DND-41 (cell line): ENCODE measurements at regions not wholly inside any gene's neighbourhood (a gene's known extent, or its start where the extent isn't known, plus 50 kb on each side); places are given as distances from the start of the nearest gene placed in this dataset.

Experiments
- ATAC-seq: fragments of 200-7000 bp; cut with Tn5 transposase; 3 replicates; pipeline ENCODE4 v1.9.1; 2021; ENCODE audit warnings: low read depth; ENCODE audit not compliant: insufficient read depth
- DNase-seq: peaks from one replicate; pipeline ENCODE4 v3.0.0-alpha.2; 2020
- H2AFZ ChIP-seq: 2 replicates; pipeline ENCODE4 v1.6.0; 2012; ENCODE audit warnings: low read depth, low read length
- H3K27ac ChIP-seq: 2 replicates; pipeline ENCODE4 v1.5.1; 2012; ENCODE audit warnings: low read length, inconsistent platforms
- H3K27me3 ChIP-seq: fragments of 200-600 bp; sonication (generic); 2 replicates; pipeline ENCODE4 v1.6.0; 2012; ENCODE audit warnings: low read length, mild to moderate bottlenecking, inconsistent platforms; ENCODE audit not compliant: insufficient read depth, poor library complexity
- H3K36me3 ChIP-seq: 2 replicates; pipeline ENCODE4 v1.5.1; 2012; ENCODE audit warnings: low read length, inconsistent platforms; ENCODE audit not compliant: insufficient read depth
- H3K4me1 ChIP-seq: 2 replicates; pipeline ENCODE4 v1.5.1; 2012; ENCODE audit warnings: mild to moderate bottlenecking, low read length; ENCODE audit not compliant: insufficient read depth
- H3K4me2 ChIP-seq: 2 replicates; pipeline ENCODE4 v1.6.0; 2012; ENCODE audit warnings: mild to moderate bottlenecking, moderate library complexity, low read length, inconsistent platforms; ENCODE audit not compliant: insufficient read depth
- H3K4me3 ChIP-seq, 2 experiments: fragments of 200-600 bp in 1 of 2; shearing (Covaris generic) in 1 of 2; 2 replicates each; pipeline ENCODE4 v1.5.1; 2012 to 2016; ENCODE audit warnings: inconsistent platforms in 2 of 2, low read length in 2 of 2, mild to moderate bottlenecking in 2 of 2, low read depth in 1 of 2, moderate library complexity in 1 of 2
- H3K79me2 ChIP-seq: 2 replicates; pipeline ENCODE4 v1.6.0; 2012; ENCODE audit warnings: low read length, inconsistent platforms; ENCODE audit not compliant: insufficient read depth
- H3K9ac ChIP-seq: 2 replicates; pipeline ENCODE4 v1.6.0; 2012; ENCODE audit warnings: low read depth, mild to moderate bottlenecking, inconsistent platforms, low read length, moderate library complexity
- H3K9me3 ChIP-seq: 2 replicates; pipeline ENCODE4 v1.5.1; 2012; ENCODE audit warnings: low read length, moderate library complexity, mild to moderate bottlenecking, inconsistent platforms; ENCODE audit not compliant: insufficient read depth, severe bottlenecking
- H4K20me1 ChIP-seq: 2 replicates; pipeline ENCODE4 v1.6.0; 2012; ENCODE audit warnings: low read length; ENCODE audit not compliant: insufficient read depth
- EZH2 ChIP-seq: IDR thresholded peaks from 3 replicates; pipeline ENCODE4 v1.6.1; 2012; ENCODE audit warnings: borderline replicate concordance, low read depth, mild to moderate bottlenecking, moderate library complexity, low read length, inconsistent platforms; ENCODE audit not compliant: severe bottlenecking
- TF ChIP-seq, protein P1 (sequence below): IDR thresholded peaks from 2 replicates; pipeline ENCODE4 v1.5.1; 2012; ENCODE audit warnings: borderline replicate concordance, low read length, moderate library complexity, mild to moderate bottlenecking; ENCODE audit not compliant: poor library complexity, severe bottlenecking; ENCODE audit errors: extremely low read depth

DNA sequence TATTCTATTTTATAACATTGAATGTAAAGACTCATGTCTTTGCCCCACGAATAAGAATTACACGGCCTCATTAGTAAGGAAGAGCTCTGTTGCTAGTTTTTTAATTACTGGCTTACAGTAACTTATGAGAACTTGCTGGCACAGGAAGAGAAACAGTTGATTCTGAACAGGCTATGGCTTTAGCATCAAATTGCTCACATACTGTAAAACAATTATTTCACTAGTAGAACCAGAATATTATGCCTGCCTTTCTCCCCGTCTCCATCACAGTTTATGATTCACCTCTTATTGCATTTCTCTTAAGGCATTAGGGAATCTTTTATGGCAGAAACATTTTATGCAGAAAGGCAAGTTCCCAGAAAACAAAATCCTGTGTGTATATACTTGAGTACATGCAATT lies 126.1 kb downstream of the SPRY1 start:
- Histone ChIP-seq H3K36me3 (no peaks in the 10 kb centered on the region), H2AFZ (no peak overlapping the region), H3K4me3 (no peak overlapping the region), H3K27ac (no peak overlapping the region), H3K79me2 (no peaks in the 10 kb centered on the region), H3K9ac (no peak overlapping the region), H3K4me2 (no peak overlapping the region), H3K9me3 (no peaks in the 10 kb centered on the region), H3K4me1 (no peaks in the 10 kb centered on the region), H3K27me3 (no peaks in the 10 kb centered on the region), H4K20me1 (no peaks in the 10 kb centered on the region)
- no peak for DNase-seq
- ATAC-seq = no peak
- TF ChIP-seq, protein P1, sequence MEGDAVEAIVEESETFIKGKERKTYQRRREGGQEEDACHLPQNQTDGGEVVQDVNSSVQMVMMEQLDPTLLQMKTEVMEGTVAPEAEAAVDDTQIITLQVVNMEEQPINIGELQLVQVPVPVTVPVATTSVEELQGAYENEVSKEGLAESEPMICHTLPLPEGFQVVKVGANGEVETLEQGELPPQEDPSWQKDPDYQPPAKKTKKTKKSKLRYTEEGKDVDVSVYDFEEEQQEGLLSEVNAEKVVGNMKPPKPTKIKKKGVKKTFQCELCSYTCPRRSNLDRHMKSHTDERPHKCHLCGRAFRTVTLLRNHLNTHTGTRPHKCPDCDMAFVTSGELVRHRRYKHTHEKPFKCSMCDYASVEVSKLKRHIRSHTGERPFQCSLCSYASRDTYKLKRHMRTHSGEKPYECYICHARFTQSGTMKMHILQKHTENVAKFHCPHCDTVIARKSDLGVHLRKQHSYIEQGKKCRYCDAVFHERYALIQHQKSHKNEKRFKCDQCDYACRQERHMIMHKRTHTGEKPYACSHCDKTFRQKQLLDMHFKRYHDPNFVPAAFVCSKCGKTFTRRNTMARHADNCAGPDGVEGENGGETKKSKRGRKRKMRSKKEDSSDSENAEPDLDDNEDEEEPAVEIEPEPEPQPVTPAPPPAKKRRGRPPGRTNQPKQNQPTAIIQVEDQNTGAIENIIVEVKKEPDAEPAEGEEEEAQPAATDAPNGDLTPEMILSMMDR = no peak
- no peak for TF ChIP-seq EZH2

DNA sequence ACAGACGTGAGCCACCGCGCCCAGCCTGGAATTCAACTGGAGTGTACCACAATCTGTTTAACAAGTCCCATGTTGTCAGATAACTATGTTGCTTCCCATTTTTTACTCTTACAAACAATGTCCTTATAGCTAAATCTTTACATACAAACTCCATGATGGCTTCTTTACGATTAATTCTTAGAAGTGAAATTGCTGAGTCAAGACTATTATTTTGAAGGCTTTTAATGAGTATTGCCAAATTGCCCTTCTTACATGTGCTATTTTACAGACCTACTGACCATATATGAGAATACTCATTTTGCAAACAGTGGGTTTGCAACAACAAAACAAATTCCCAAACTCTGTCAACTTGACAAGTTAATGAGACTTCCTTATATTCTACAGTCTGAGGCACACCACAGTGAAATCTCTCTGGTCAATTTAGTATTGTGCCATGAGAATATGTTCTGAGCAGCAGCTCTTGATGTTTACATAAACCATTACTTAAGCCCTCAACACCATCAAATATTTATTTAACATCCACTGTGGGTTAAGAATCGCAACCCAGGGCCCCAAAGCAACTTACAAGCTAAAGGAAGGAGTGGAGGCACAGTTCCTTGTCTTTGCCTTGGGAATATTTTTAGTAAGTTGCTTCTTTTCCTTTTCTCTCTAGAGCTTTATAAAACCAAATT lies 128.5 kb downstream of the SPRY1 start:
- ATAC-seq (no peak), DNase-seq (no peak)
- Histone ChIP-seq H3K9ac (no peak overlapping the region), H3K9me3 (no peaks in the 10 kb centered on the region), H3K36me3 (no peaks in the 10 kb centered on the region), H2AFZ (no peak overlapping the region), H3K27ac (no peak overlapping the region), H3K79me2 (no peaks in the 10 kb centered on the region), H3K4me3 (no peak overlapping the region), H4K20me1 (no peaks in the 10 kb centered on the region), H3K27me3 (no peaks in the 10 kb centered on the region), H3K4me1 (no peaks in the 10 kb centered on the region), H3K4me2 (no peak overlapping the region)
- no peak for TF ChIP-seq EZH2
- TF ChIP-seq, protein P1 = no peak

DNA sequence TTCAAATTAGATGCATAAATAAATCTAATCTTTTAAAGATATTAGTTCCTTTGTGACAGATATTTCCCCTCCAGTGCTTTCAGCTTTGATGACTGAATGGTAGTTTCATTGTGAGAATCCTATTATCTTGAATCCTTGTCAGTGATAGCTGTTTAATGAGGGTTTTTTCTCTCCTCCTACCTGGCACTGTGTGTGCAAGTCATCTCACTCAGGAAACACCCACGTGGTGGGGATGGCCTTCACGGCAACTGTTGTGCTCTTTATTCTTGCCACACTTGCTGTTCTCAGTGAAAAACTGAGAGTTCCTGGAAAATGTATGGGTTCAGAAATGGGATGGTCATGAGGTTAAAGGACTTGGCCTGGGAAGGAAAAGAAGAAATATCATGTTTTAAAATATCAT lies 129.9 kb downstream of the SPRY1 start:
- Histone ChIP-seq H4K20me1 (no peaks in the 10 kb centered on the region), H3K4me1 (no peaks in the 10 kb centered on the region), H3K27me3 (no peaks in the 10 kb centered on the region), H3K9me3 (no peaks in the 10 kb centered on the region), H3K79me2 (no peaks in the 10 kb centered on the region), H3K4me3 (no peak overlapping the region), H3K9ac (no peak overlapping the region), H3K36me3 (no peaks in the 10 kb centered on the region), H3K27ac (no peak overlapping the region), H3K4me2 (no peak overlapping the region), H2AFZ (no peak overlapping the region)
- no peak for ATAC-seq
- DNase-seq = no peak
- no peak for TF ChIP-seq EZH2
- TF ChIP-seq, protein P1 = no peak
